ENCODE measurements at regions not wholly inside any gene's neighbourhood (a gene's known extent, or its start where the extent isn't known, plus 50 kb on each side); places are given as distances from the start of the nearest gene placed in this dataset.

DNA sequence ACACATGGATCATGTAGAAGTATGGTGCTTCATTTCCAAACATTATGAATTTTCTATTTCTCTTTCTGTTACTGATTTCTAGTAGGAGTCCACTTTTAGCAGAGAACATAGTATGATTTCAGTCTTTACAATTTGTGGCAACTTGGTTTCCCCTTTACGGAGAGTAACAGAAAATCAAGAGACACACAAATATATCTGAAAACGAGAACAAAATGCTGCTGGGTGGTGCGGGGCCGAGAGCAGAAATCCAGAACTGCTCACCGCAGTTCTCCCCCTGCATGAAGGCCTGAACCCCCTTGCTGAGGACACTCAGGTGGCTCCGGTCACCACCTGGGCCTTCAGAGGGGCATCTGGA, 94.5 kb upstream of the FMN2 start:
- no peak for TF ChIP-seq CTCF (IDR thresholded peaks at IDR 0.05)
- TF ChIP-seq POLR2A (IDR thresholded peaks at IDR 0.05), result no peak
- TF ChIP-seq POLR2AphosphoS5 (IDR thresholded peaks at IDR 0.05), result no peak
